Ascending aorta (tissue), 2 donors: ENCODE measurements at regions not wholly inside any gene's neighbourhood (a gene's known extent, or its start where the extent isn't known, plus 50 kb on each side); places are given as distances from the start of the nearest gene placed in this dataset.

ENCODE experiments used
- DNase-seq, 2 donors: peaks; one replicate each; pipeline ENCODE4 v3.0.0-alpha.2; 2019; ENCODE audit warnings: low spot score in 2 of 2
- H3K27ac ChIP-seq, 2 donors: fragments of 200-600 bp; sonication (generic); one replicate each; pipeline ENCODE4 v1.5.1; 2016 to 2017; ENCODE audit warnings: mild to moderate bottlenecking in 1 of 2
- H3K27me3 ChIP-seq: fragments of 200-600 bp; sonication (generic); one replicate; pipeline ENCODE4 v1.5.1; 2017
- H3K36me3 ChIP-seq, 2 donors: fragments of 200-600 bp; sonication (generic); one replicate each; pipeline ENCODE4 v1.5.1; 2016
- H3K4me1 ChIP-seq, 2 donors: fragments of 200-600 bp; sonication (generic); one replicate each; pipeline ENCODE4 v1.5.1; 2016 to 2017; ENCODE audit warnings: mild to moderate bottlenecking in 1 of 2
- H3K4me3 ChIP-seq, 2 donors: fragments of 200-600 bp; sonication (generic); one replicate each; pipeline ENCODE4 v1.5.1; 2016 to 2017; ENCODE audit warnings: mild to moderate bottlenecking in 1 of 2
- H3K9me3 ChIP-seq, 2 donors: fragments of 200-600 bp; sonication (generic); one replicate each; pipeline ENCODE4 v1.5.1; 2016
- CTCF ChIP-seq, 3 experiments: fragments of 200-600 bp in 2 of 3; fragments of 450-650 bp in 1 of 3; sonication (generic) in 2 of 3; IDR thresholded peaks; one replicate each; pipeline ENCODE4 v1.5.1; 2016 to 2019; ENCODE audit warnings: antibody characterized with exemption in 3 of 3, mild to moderate bottlenecking in 1 of 3, moderate library complexity in 1 of 3
- intact Hi-C: fragments of 100-400 bp; cut with DNase I; formaldehyde crosslinking; loops from one replicate; pipeline ENCODE4 v1.15.1; 2023

- Histone ChIP-seq H3K9me3 (no peaks in the 10 kb centered on the region), H3K4me1 (no peaks in the 10 kb centered on the region), H3K27ac (no peak overlapping the region), H3K4me3 (no peak overlapping the region), H3K36me3 (no peaks in the 10 kb centered on the region), H3K27me3 (no peaks in the 10 kb centered on the region)
- intact Hi-C loops: no loop called here
- no peak for TF ChIP-seq CTCF (IDR thresholded peaks at IDR 0.05)
- DNase-seq: no peak
These were observed 1292.1 kb downstream of the TBC1D22A start for GRCh38 chr22:48054596-48054995.

GRCh38 chr22:48053973-48054372, 1291.5 kb downstream of the TBC1D22A start:
- TF ChIP-seq CTCF (IDR thresholded peaks at IDR 0.05): no peak
- intact Hi-C loops: no loop called here
- Histone ChIP-seq H3K4me3 (no peak overlapping the region), H3K4me1 (no peaks in the 10 kb centered on the region), H3K27me3 (no peaks in the 10 kb centered on the region), H3K27ac (no peak overlapping the region), H3K9me3 (no peaks in the 10 kb centered on the region), H3K36me3 (no peaks in the 10 kb centered on the region)
- no peak for DNase-seq

GRCh38 chr22:48053486-48053885, 1291.0 kb downstream of the TBC1D22A start:
- H3K27me3 ChIP-seq: no peaks in the 10 kb centered on the region
- no peak for TF ChIP-seq CTCF (IDR thresholded peaks at IDR 0.05)
- no peaks in the 10 kb centered on the region for H3K9me3 ChIP-seq
- no peak overlapping the region for H3K27ac ChIP-seq
- no peak for DNase-seq
- no peaks in the 10 kb centered on the region for H3K4me1 ChIP-seq
- no peaks in the 10 kb centered on the region for H3K36me3 ChIP-seq
- intact Hi-C loops: no loop called here
- no peak overlapping the region for H3K4me3 ChIP-seq

GRCh38 chr22:48052621-48052890, 1290.1 kb downstream of the TBC1D22A start:
- no peaks in the 10 kb centered on the region for H3K9me3 ChIP-seq
- intact Hi-C loops: no loop called here
- H3K36me3 ChIP-seq: no peaks in the 10 kb centered on the region
- H3K4me1 ChIP-seq: no peaks in the 10 kb centered on the region
- DNase-seq: no peak
- no peak overlapping the region for H3K27ac ChIP-seq
- no peak for TF ChIP-seq CTCF (IDR thresholded peaks at IDR 0.05)
- H3K4me3 ChIP-seq: no peak overlapping the region
- H3K27me3 ChIP-seq: no peaks in the 10 kb centered on the region

GRCh38 chr22:48051796-48052620, 1289.6 kb downstream of the TBC1D22A start:
- Histone ChIP-seq H3K36me3 (no peaks in the 10 kb centered on the region), H3K4me3 (no peak overlapping the region), H3K4me1 (no peaks in the 10 kb centered on the region), H3K27ac (no peak overlapping the region), H3K27me3 (no peaks in the 10 kb centered on the region), H3K9me3 (no peaks in the 10 kb centered on the region)
- no peak for DNase-seq
- intact Hi-C loops: no loop called here
- no peak for TF ChIP-seq CTCF (IDR thresholded peaks at IDR 0.05)

GRCh38 chr22:48050836-48051235, 1288.4 kb downstream of the TBC1D22A start:
- H3K9me3 ChIP-seq: no peaks in the 10 kb centered on the region
- H3K27ac ChIP-seq: no peak overlapping the region
- no peaks in the 10 kb centered on the region for H3K4me1 ChIP-seq
- intact Hi-C loops: no loop called here
- no peak overlapping the region for H3K4me3 ChIP-seq
- DNase-seq: no peak
- no peaks in the 10 kb centered on the region for H3K36me3 ChIP-seq
- TF ChIP-seq CTCF (IDR thresholded peaks at IDR 0.05): no peak
- no peaks in the 10 kb centered on the region for H3K27me3 ChIP-seq
